Brain microvascular endothelial cell (primary cell): ENCODE measurements at regions not wholly inside any gene's neighbourhood (a gene's known extent, or its start where the extent isn't known, plus 50 kb on each side); places are given as distances from the start of the nearest gene placed in this dataset.

Experiments
- DNase-seq: peaks from one replicate; pipeline ENCODE4 v3.0.0-alpha.2; 2020
- H3K27ac ChIP-seq: fragments of 250-450 bp; sonication (Bioruptor Pico); 2 replicates; pipeline ENCODE4 v1.5.1; 2020; ENCODE audit warnings: mild to moderate bottlenecking, moderate library complexity
- H3K27me3 ChIP-seq: fragments of 250-450 bp; sonication (Bioruptor Pico); replicated peaks from 2 replicates; pipeline ENCODE4 v1.5.1; 2020; ENCODE audit warnings: mild to moderate bottlenecking
- H3K36me3 ChIP-seq: fragments of 250-450 bp; sonication (Bioruptor Pico); replicated peaks from 2 replicates; pipeline ENCODE4 v1.5.1; 2020; ENCODE audit warnings: mild to moderate bottlenecking
- H3K4me3 ChIP-seq: 2 replicates; pipeline ENCODE4 v1.5.1; 2011; ENCODE audit warnings: low read depth, mild to moderate bottlenecking, control low read depth, low read length, moderate library complexity
- CTCF ChIP-seq: IDR thresholded peaks from 2 replicates; pipeline ENCODE4 v1.5.1; 2011; ENCODE audit warnings: low read depth, mild to moderate bottlenecking, moderate library complexity, low read length, control low read depth, inconsistent platforms; ENCODE audit errors: missing control alignments
- in situ Hi-C: cut with HindIII; loops from 2 replicates; pipeline ENCODE4 v1.10.0; 2017; ENCODE audit warnings: low sequenced_read_pairs, low pct_ligation_motif_present

GRCh38 chr3:86801921-86802320 is 189.0 kb downstream of the VGLL3 start:
- Histone ChIP-seq H3K4me3 (no peak overlapping the region), H3K27me3 (no peaks in the 10 kb centered on the region), H3K36me3 (no peaks in the 10 kb centered on the region), H3K27ac (peak overlapping the region; percentile 39)
- no peak for TF ChIP-seq CTCF
- in situ Hi-C loops: no loop called here
- no peak for DNase-seq

GRCh38 chr3:86801066-86801465 is 189.9 kb downstream of the VGLL3 start:
- Histone ChIP-seq H3K36me3 (no peaks in the 10 kb centered on the region), H3K27me3 (no peaks in the 10 kb centered on the region), H3K27ac (no peak overlapping the region), H3K4me3 (no peak overlapping the region)
- no peak for TF ChIP-seq CTCF
- in situ Hi-C loops: no loop called here
- DNase-seq: no peak

GRCh38 chr3:86800116-86800515 is 190.8 kb downstream of the VGLL3 start:
- Histone ChIP-seq H3K36me3 (no peaks in the 10 kb centered on the region), H3K27me3 (no peaks in the 10 kb centered on the region), H3K27ac (no peak overlapping the region), H3K4me3 (no peak overlapping the region)
- no peak for TF ChIP-seq CTCF
- DNase-seq: no peak
- in situ Hi-C loops: no loop called here

- no peak for DNase-seq
- Histone ChIP-seq H3K4me3 (no peak overlapping the region), H3K27ac (no peak overlapping the region), H3K27me3 (no peaks in the 10 kb centered on the region), H3K36me3 (no peaks in the 10 kb centered on the region)
- in situ Hi-C loops: loop anchor here (25.0 kb wide), 2 partner anchors 164 to 289 kb away; no protein-coding TSS in a partner anchor
- TF ChIP-seq CTCF: no peak
Observed at GRCh38 chr3:86797946-86798345, 193.0 kb downstream of the VGLL3 start.

GRCh38 chr3:86794361-86795065 is 196.4 kb downstream of the VGLL3 start:
- no peaks in the 10 kb centered on the region for H3K27me3 ChIP-seq
- peak overlapping the region; percentile 97 for H3K27ac ChIP-seq
- peak; percentile 18 for DNase-seq
- H3K36me3 ChIP-seq: no peaks in the 10 kb centered on the region
- no peak for TF ChIP-seq CTCF
- in situ Hi-C loops: loop anchor here (25.0 kb wide), 2 partner anchors 168 to 293 kb away; no protein-coding TSS in a partner anchor
- no peak overlapping the region for H3K4me3 ChIP-seq

GRCh38 chr3:86793786-86794185 is 197.2 kb downstream of the VGLL3 start:
- Histone ChIP-seq H3K36me3 (no peaks in the 10 kb centered on the region), H3K27ac (peak overlapping the region; percentile 97)
- TF ChIP-seq CTCF: no peak

More at GRCh38 chr3:86793786-86794185, 197.2 kb downstream of the VGLL3 start:
- no peak overlapping the region for H3K4me3 ChIP-seq
- peak; percentile 88 for DNase-seq
- in situ Hi-C loops: loop anchor here (25.0 kb wide), 2 partner anchors 169 to 294 kb away; no protein-coding TSS in a partner anchor
- H3K27me3 ChIP-seq: no peaks in the 10 kb centered on the region
